ENCODE measurements at regions not wholly inside any gene's neighbourhood (a gene's known extent, or its start where the extent isn't known, plus 50 kb on each side); places are given as distances from the start of the nearest gene placed in this dataset.
"Not testable (repeated sequence)": the region's sequence is repeated elsewhere in the genome, so short reads cannot be mapped to it uniquely, and the experiment has no call there.

DNA sequence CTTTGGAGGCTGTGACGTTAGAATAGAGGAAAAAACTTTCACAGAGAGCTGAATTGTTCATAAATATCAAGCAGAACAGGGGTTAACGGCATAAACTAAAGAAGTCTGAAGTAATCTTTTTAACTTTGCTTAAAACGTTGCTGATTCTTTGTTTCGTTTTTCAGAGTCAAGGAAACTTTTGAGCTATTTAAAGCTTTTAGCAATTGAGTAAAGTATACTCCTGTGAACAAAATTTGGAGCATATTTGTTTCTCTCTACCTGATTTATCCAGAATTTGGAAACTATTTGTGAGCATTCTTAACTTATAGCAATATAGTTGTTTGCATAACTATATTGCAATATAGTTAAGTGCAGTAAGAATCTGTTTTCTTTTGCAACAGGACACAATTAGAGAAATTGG is 270.4 kb downstream of the DSC3 start:
- H3K36me3 ChIP-seq (ENCODE audit: control insufficient read depth in 1 of 2, insufficient read depth in 2 of 2, low read length in 2 of 2); H3K27ac ChIP-seq (ENCODE audit: low read length); H3K27me3 ChIP-seq (ENCODE audit: low read depth, low read length); H3K9me3 ChIP-seq (ENCODE audit: control insufficient read depth in 1 of 2, low read length in 2 of 2); H3K4me1 ChIP-seq (ENCODE audit: control insufficient read depth in 1 of 2, insufficient read depth in 2 of 2, low read length in 2 of 2); H3K4me3 ChIP-seq (ENCODE audit: low read depth in 1 of 2, low read length in 2 of 2): not testable (repeated sequence)

DNA sequence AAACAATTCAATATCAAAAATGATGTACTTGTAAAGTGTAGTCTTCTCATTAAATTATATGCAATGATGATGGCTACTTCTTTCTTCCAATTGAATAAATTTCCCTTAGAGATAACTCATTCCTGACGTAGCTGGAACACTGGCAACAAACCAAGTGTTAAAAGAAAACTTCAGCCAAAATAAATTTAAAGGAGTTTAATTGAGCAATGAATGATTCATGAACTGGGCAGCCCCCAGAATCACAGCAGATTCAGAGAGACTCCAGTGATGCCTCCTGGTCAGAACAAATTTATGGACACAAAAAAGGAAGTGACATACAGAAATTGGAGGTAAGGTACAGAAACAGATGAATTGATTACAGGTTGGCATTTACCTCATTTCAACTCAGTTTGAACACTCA is 276.5 kb downstream of the DSC3 start:
- H3K27me3 ChIP-seq (ENCODE audit: low read depth, low read length) = no peaks in the 10 kb centered on the region
- no peak overlapping the region for H3K27ac ChIP-seq (ENCODE audit: low read length)
- H3K4me1 ChIP-seq (ENCODE audit: control insufficient read depth in 1 of 2, insufficient read depth in 2 of 2, low read length in 2 of 2) = no peaks in the 10 kb centered on the region
- H3K9me3 ChIP-seq (ENCODE audit: control insufficient read depth in 1 of 2, low read length in 2 of 2) = no peaks in the 10 kb centered on the region
- H3K36me3 ChIP-seq (ENCODE audit: control insufficient read depth in 1 of 2, insufficient read depth in 2 of 2, low read length in 2 of 2) = no peaks in the 10 kb centered on the region
- H3K4me3 ChIP-seq (ENCODE audit: low read depth in 1 of 2, low read length in 2 of 2) = no peak overlapping the region

DNA sequence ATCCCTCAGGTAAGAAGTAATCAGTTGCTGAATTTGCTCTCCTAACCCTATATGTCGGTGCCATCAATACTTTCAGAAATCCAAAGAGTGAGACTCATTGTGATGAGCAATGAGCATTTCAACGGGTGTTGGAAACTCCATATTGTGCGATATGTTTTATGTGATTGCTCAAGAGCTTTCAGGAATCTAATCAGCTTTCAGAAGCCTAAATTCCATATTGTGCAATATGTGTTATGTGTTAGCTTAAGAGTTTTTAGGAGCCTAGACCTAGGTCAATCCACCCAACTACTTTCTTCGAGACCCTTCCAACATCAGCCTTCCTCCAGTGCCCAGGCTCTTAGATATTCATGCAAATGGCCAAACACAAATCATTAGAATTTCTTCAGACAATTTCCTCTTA is 277.3 kb downstream of the DSC3 start:
- no peaks in the 10 kb centered on the region for H3K9me3 ChIP-seq (ENCODE audit: control insufficient read depth in 1 of 2, low read length in 2 of 2)
- H3K4me1 ChIP-seq (ENCODE audit: control insufficient read depth in 1 of 2, insufficient read depth in 2 of 2, low read length in 2 of 2) = no peaks in the 10 kb centered on the region
- H3K4me3 ChIP-seq (ENCODE audit: low read depth in 1 of 2, low read length in 2 of 2) = no peak overlapping the region
- no peaks in the 10 kb centered on the region for H3K36me3 ChIP-seq (ENCODE audit: control insufficient read depth in 1 of 2, insufficient read depth in 2 of 2, low read length in 2 of 2)
- no peak overlapping the region for H3K27ac ChIP-seq (ENCODE audit: low read length)
- H3K27me3 ChIP-seq (ENCODE audit: low read depth, low read length) = no peaks in the 10 kb centered on the region

DNA sequence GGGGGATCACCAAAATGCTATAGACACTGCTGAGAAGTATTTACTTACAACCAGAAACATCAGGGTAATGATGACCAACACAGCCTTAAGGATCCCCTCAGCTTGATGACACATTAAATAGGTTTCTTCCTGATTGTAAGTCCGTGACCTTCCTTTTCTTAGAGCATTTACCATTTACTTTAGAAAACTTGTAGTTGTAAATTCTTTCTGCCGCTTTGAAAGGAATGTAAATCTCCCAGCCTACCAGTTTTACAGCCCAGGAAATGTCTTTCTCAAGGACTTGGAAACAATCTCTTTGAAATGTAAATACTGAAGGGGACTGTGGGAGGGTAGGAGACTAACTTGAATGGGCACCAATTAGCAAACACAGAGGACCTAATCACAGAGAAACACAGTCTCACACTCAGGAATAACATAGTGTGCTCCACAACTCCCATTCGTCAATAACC is 278.6 kb downstream of the DSC3 start:
- Histone ChIP-seq H3K27ac (ENCODE audit: low read length) (no peak overlapping the region), H3K9me3 (ENCODE audit: control insufficient read depth in 1 of 2, low read length in 2 of 2) (no peaks in the 10 kb centered on the region), H3K4me3 (ENCODE audit: low read depth in 1 of 2, low read length in 2 of 2) (no peak overlapping the region), H3K4me1 (ENCODE audit: control insufficient read depth in 1 of 2, insufficient read depth in 2 of 2, low read length in 2 of 2) (no peaks in the 10 kb centered on the region), H3K27me3 (ENCODE audit: low read depth, low read length) (no peaks in the 10 kb centered on the region), H3K36me3 (ENCODE audit: control insufficient read depth in 1 of 2, insufficient read depth in 2 of 2, low read length in 2 of 2) (no peaks in the 10 kb centered on the region)

DNA sequence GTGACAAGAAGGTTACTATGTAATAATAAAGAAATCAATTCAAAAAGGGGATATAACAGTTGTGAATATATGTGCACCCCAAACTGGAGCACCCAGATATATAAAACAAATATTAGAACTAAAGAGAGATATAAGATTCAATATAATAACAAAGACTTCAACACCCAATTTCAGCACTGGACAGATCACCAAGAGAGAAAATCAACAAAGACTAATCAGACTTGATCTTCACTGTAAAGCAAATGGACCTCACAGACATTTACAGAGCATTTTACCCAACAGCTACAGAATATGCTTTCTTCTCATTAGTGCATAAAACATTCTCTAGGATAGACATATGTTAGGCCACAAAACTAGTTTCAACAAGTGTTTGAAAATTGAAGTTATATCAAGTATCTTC is 287.7 kb downstream of the DSC3 start:
- Histone ChIP-seq H3K9me3 (ENCODE audit: control insufficient read depth in 1 of 2, low read length in 2 of 2) (no peaks in the 10 kb centered on the region), H3K4me3 (ENCODE audit: low read depth in 1 of 2, low read length in 2 of 2) (no peak overlapping the region), H3K27ac (ENCODE audit: low read length) (no peak overlapping the region), H3K27me3 (ENCODE audit: low read depth, low read length) (no peaks in the 10 kb centered on the region), H3K4me1 (ENCODE audit: control insufficient read depth in 1 of 2, insufficient read depth in 2 of 2, low read length in 2 of 2) (no peaks in the 10 kb centered on the region), H3K36me3 (ENCODE audit: control insufficient read depth in 1 of 2, insufficient read depth in 2 of 2, low read length in 2 of 2) (no peaks in the 10 kb centered on the region)

DNA sequence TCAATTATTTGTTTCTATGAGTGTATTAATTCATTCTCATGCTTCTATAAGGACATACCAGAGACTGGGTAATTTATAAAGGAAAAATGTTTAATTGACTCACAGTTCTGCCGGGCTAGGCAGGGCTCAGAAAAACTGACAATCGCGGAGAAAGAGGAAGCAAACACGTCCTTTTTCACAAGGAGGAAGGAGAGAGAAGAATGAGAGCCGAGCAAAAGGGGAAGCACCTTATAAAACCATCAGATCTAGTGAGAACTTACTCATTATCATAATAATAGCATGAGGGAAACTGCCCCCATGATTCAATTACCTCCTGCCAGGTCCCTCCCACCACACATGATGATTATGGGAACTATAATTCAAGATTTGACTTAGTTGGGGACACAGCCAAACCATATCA is 294.0 kb downstream of the DSC3 start:
- Histone ChIP-seq H3K9me3 (ENCODE audit: control insufficient read depth in 1 of 2, low read length in 2 of 2) (no peaks in the 10 kb centered on the region), H3K4me1 (ENCODE audit: control insufficient read depth in 1 of 2, insufficient read depth in 2 of 2, low read length in 2 of 2) (no peaks in the 10 kb centered on the region), H3K4me3 (ENCODE audit: low read depth in 1 of 2, low read length in 2 of 2) (no peak overlapping the region), H3K36me3 (ENCODE audit: control insufficient read depth in 1 of 2, insufficient read depth in 2 of 2, low read length in 2 of 2) (no peaks in the 10 kb centered on the region), H3K27ac (ENCODE audit: low read length) (no peak overlapping the region), H3K27me3 (ENCODE audit: low read depth, low read length) (no peaks in the 10 kb centered on the region)

DNA sequence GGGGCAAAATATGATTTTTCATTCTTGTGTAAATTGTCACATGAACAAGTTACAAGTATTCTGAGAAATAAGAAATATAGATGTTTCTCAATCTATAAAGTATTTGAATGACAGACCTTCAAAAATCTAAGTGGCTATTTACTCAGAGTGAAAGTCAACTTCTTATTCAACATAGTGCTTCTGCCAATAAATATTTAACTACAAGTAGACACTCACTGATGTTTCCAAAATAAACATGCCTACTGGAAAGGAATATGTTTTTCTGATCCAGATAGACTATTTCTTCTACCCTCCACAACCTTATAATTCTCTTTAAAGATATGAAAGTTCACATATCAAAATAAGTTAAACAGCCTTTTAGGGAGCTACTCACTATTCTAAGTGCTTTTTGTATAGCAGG is 296.3 kb downstream of the DSC3 start:
- Histone ChIP-seq H3K27ac (ENCODE audit: low read length) (no peak overlapping the region), H3K27me3 (ENCODE audit: low read depth, low read length) (no peaks in the 10 kb centered on the region), H3K4me3 (ENCODE audit: low read depth in 1 of 2, low read length in 2 of 2) (no peak overlapping the region), H3K9me3 (ENCODE audit: control insufficient read depth in 1 of 2, low read length in 2 of 2) (peaks cover 0 to 2% of the 10 kb centered on the region in 2 donors), H3K4me1 (ENCODE audit: control insufficient read depth in 1 of 2, insufficient read depth in 2 of 2, low read length in 2 of 2) (no peaks in the 10 kb centered on the region), H3K36me3 (ENCODE audit: control insufficient read depth in 1 of 2, insufficient read depth in 2 of 2, low read length in 2 of 2) (no peaks in the 10 kb centered on the region)

DNA sequence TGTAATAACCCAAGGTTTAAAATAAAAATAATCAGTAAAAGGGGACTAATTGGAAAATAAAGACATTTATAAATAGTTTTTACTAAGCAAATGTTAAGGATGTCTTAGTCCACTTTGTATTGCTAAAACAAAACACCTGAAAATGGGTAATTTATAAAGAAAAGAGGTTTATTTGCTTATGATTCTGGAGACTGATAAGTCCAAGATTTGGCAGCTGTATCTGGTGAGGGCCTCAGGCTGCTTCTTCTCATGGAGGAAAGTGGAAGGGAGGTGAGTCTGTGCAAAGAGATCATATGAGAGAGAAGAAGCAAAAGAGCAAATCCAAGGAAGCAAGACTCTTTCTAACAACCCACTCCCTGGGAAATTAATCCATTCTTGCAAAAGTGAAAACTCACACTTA is 299.5 kb downstream of the DSC3 start:
- H3K9me3 ChIP-seq (ENCODE audit: control insufficient read depth in 1 of 2, low read length in 2 of 2) = peaks cover 0 to 2% of the 10 kb centered on the region in 2 donors
- H3K36me3 ChIP-seq (ENCODE audit: control insufficient read depth in 1 of 2, insufficient read depth in 2 of 2, low read length in 2 of 2) = no peaks in the 10 kb centered on the region
- H3K4me3 ChIP-seq (ENCODE audit: low read depth in 1 of 2, low read length in 2 of 2) = no peak overlapping the region
- no peaks in the 10 kb centered on the region for H3K27me3 ChIP-seq (ENCODE audit: low read depth, low read length)
- H3K4me1 ChIP-seq (ENCODE audit: control insufficient read depth in 1 of 2, insufficient read depth in 2 of 2, low read length in 2 of 2) = no peaks in the 10 kb centered on the region
- H3K27ac ChIP-seq (ENCODE audit: low read length) = no peak overlapping the region

DNA sequence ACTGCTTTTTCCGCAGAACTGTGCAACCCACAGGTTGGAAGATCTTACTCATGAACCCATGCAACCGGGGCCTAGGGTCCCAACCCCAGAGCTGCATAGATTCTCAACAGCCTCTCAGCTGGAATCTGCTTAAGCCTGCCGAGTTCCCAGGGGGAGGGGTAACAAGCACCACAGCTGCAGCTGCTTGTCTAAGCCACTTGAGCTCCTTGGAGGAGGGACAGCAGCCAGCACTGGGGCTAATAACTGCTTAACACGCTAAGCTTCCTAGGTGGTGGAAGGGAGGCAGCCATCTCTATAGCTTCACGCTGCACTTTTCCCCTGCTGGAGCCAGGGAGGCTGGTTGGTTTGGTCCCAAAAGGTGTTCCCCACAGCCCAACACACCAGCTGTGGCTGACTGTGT is 311.6 kb downstream of the DSC3 start:
- no peak overlapping the region for H3K27ac ChIP-seq (ENCODE audit: low read length)
- H3K4me1 ChIP-seq (ENCODE audit: control insufficient read depth in 1 of 2, insufficient read depth in 2 of 2, low read length in 2 of 2) = no peaks in the 10 kb centered on the region
- H3K27me3 ChIP-seq (ENCODE audit: low read depth, low read length) = no peaks in the 10 kb centered on the region
- no peak overlapping the region for H3K4me3 ChIP-seq (ENCODE audit: low read depth in 1 of 2, low read length in 2 of 2)
- H3K36me3 ChIP-seq (ENCODE audit: control insufficient read depth in 1 of 2, insufficient read depth in 2 of 2, low read length in 2 of 2) = no peaks in the 10 kb centered on the region
- peaks cover 0 to 13% of the 10 kb centered on the region in 2 donors for H3K9me3 ChIP-seq (ENCODE audit: control insufficient read depth in 1 of 2, low read length in 2 of 2)

DNA sequence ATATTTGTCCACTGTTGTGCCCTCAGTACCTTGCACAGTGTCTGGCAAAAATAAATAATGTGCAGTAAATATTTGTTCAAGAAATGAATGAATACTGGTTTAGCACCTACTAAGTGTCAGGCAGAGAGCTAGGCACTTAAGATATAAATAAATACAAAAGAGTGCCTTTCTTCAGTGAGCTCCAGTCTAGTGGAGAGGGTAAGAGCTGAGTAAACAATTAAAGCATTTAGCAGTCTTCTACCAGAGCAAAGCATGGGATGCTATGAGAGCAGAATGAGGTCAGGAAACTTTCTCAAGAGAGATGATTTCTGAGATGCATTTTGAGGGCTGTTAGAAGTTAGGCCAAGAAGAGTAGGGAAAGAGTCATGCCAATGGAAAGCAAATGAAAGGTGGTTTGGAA is 314.7 kb downstream of the DSC3 start:
- Histone ChIP-seq H3K27me3 (ENCODE audit: low read depth, low read length) (no peaks in the 10 kb centered on the region), H3K27ac (ENCODE audit: low read length) (no peak overlapping the region), H3K4me3 (ENCODE audit: low read depth in 1 of 2, low read length in 2 of 2) (no peak overlapping the region), H3K4me1 (ENCODE audit: control insufficient read depth in 1 of 2, insufficient read depth in 2 of 2, low read length in 2 of 2) (no peaks in the 10 kb centered on the region), H3K9me3 (ENCODE audit: control insufficient read depth in 1 of 2, low read length in 2 of 2) (peaks cover 0 to 4% of the 10 kb centered on the region in 2 donors), H3K36me3 (ENCODE audit: control insufficient read depth in 1 of 2, insufficient read depth in 2 of 2, low read length in 2 of 2) (no peaks in the 10 kb centered on the region)

DNA sequence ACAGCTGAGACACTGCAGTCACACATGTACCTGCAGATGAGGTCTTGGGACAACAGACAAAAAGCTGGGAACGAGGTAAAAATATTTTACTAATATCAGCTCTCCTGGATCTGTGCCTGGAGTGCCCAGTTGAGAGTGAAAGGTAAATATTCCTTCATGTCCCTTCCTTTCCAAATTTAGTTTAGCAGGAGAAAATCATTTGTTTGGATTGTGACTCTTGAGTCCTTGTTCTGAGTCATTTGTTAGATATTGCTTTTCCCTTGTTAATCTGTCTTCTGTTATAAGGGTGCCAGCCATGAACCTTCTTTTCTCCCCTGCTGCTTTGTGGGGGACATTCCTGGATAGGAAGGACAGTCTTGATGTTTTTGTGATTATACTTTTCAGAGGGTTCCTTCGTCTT is 329.2 kb downstream of the DSC3 start:
- Histone ChIP-seq H3K27ac (ENCODE audit: low read length) (no peak overlapping the region), H3K4me3 (ENCODE audit: low read depth in 1 of 2, low read length in 2 of 2) (no peak overlapping the region), H3K9me3 (ENCODE audit: control insufficient read depth in 1 of 2, low read length in 2 of 2) (no peaks in the 10 kb centered on the region), H3K36me3 (ENCODE audit: control insufficient read depth in 1 of 2, insufficient read depth in 2 of 2, low read length in 2 of 2) (no peaks in the 10 kb centered on the region), H3K4me1 (ENCODE audit: control insufficient read depth in 1 of 2, insufficient read depth in 2 of 2, low read length in 2 of 2) (no peaks in the 10 kb centered on the region), H3K27me3 (ENCODE audit: low read depth, low read length) (no peaks in the 10 kb centered on the region)

DNA sequence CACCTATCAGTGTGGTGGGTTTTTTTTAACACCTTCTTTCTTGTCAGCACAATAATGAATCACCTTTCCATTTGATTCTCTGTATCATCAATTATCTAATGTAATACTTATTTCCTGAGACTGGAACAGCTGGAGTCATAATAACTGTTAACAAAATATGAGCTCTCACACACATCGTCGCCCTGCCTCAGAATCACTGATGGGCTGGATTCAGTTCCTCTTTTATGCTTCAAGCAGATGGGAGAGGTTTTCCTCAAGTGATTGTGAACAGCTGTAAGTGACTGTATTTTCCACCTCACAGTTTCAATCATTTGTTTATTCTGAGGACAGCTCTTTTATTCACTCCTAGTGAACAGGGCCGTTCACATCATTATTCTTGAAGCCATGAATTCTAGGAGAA is 330.2 kb downstream of the DSC3 start:
- H3K27me3 ChIP-seq (ENCODE audit: low read depth, low read length) = no peaks in the 10 kb centered on the region
- H3K36me3 ChIP-seq (ENCODE audit: control insufficient read depth in 1 of 2, insufficient read depth in 2 of 2, low read length in 2 of 2) = no peaks in the 10 kb centered on the region

More for the DNA sequence above, 330.2 kb downstream of the DSC3 start:
- H3K4me1 ChIP-seq (ENCODE audit: control insufficient read depth in 1 of 2, insufficient read depth in 2 of 2, low read length in 2 of 2) = no peaks in the 10 kb centered on the region
- H3K4me3 ChIP-seq (ENCODE audit: low read depth in 1 of 2, low read length in 2 of 2) = no peak overlapping the region
- no peaks in the 10 kb centered on the region for H3K9me3 ChIP-seq (ENCODE audit: control insufficient read depth in 1 of 2, low read length in 2 of 2)
- H3K27ac ChIP-seq (ENCODE audit: low read length) = no peak overlapping the region

All from muscle layer of duodenum (tissue), 2 donors.